GM21515 (cell line): ENCODE measurements at regions not wholly inside any gene's neighbourhood (a gene's known extent, or its start where the extent isn't known, plus 50 kb on each side); places are given as distances from the start of the nearest gene placed in this dataset.
A peak's percentile ranks its signal among the peaks of the same experiment; 100 is the strongest.

Experiments
- ATAC-seq: cut with Tn5 transposase; IDR thresholded peaks from one replicate; pipeline ENCODE4 v1.9.1; 2021; ENCODE audit not compliant: unreplicated experiment

- ATAC-seq, result no peak
These were observed 314.6 kb upstream of the STT3B start for GRCh38 chr3:31218082-31218481.

GRCh38 chr3:31219131-31219843 lies 313.4 kb upstream of the STT3B start:
- peak; percentile 68 for ATAC-seq

- no peak for ATAC-seq
These were observed 312.3 kb upstream of the STT3B start for GRCh38 chr3:31220431-31220830.

GRCh38 chr3:31223278-31223677 lies 309.4 kb upstream of the STT3B start:
- no peak for ATAC-seq

- no peak for ATAC-seq
These were observed 307.8 kb upstream of the STT3B start for GRCh38 chr3:31224936-31225335.

- no peak for ATAC-seq
These were observed 306.8 kb upstream of the STT3B start for GRCh38 chr3:31225923-31226322.

GRCh38 chr3:31226346-31226745 lies 306.4 kb upstream of the STT3B start:
- no peak for ATAC-seq

GRCh38 chr3:31227131-31227562 lies 305.6 kb upstream of the STT3B start:
- no peak for ATAC-seq

GRCh38 chr3:31230425-31231223 lies 302.1 kb upstream of the STT3B start:
- ATAC-seq, result no peak

GRCh38 chr3:31232055-31233025 lies 300.4 kb upstream of the STT3B start:
- ATAC-seq, result peak; percentile 47

- no peak for ATAC-seq
These were observed 298.6 kb upstream of the STT3B start for GRCh38 chr3:31234145-31234544.

- no peak for ATAC-seq
These were observed 297.5 kb upstream of the STT3B start for GRCh38 chr3:31235062-31235700.

GRCh38 chr3:31237887-31238286 lies 294.8 kb upstream of the STT3B start:
- no peak for ATAC-seq

- ATAC-seq, result no peak
These were observed 292.7 kb upstream of the STT3B start for GRCh38 chr3:31240013-31240412.

GRCh38 chr3:31240466-31240865 lies 292.3 kb upstream of the STT3B start:
- no peak for ATAC-seq

- ATAC-seq, result no peak
These were observed 291.9 kb upstream of the STT3B start for GRCh38 chr3:31240874-31241273.

GRCh38 chr3:31241533-31241932 lies 291.2 kb upstream of the STT3B start:
- peak; percentile 30 for ATAC-seq

- peak; percentile 64 for ATAC-seq
These were observed 290.4 kb upstream of the STT3B start for GRCh38 chr3:31242026-31242960.

- no peak for ATAC-seq
These were observed 287.6 kb upstream of the STT3B start for GRCh38 chr3:31244929-31245817.
